OCI-LY3 (cell line): ENCODE measurements at regions not wholly inside any gene's neighbourhood (a gene's known extent, or its start where the extent isn't known, plus 50 kb on each side); places are given as distances from the start of the nearest gene placed in this dataset.
A peak's percentile ranks its signal among the peaks of the same experiment; 100 is the strongest.

Experiments
- H2AFZ ChIP-seq: fragments of 200-600, 300-600 bp; shearing (Covaris generic); 2 replicates; pipeline ENCODE4 v1.6.0; 2014; ENCODE audit warnings: antibody characterized with exemption, low read depth, low read length
- H3K27ac ChIP-seq: fragments of 200-600, 300-600 bp; sonication (generic); 2 replicates; pipeline ENCODE4 v1.5.1; 2014; ENCODE audit warnings: mild to moderate bottlenecking, low read length, moderate library complexity, mixed read lengths
- H3K27me3 ChIP-seq: fragments of 200-600, 300-600 bp; sonication (generic); 2 replicates; pipeline ENCODE4 v1.6.1; 2014; ENCODE audit warnings: low read depth, low read length, mixed read lengths
- H3K36me3 ChIP-seq: fragments of 200-600, 300-600 bp; sonication (generic); replicated peaks from 2 replicates; pipeline ENCODE3; 2014; ENCODE audit warnings: low read depth, low read length, mixed read lengths
- H3K4me1 ChIP-seq: fragments of 300-600, 200-600 bp; sonication (generic); 2 replicates; pipeline ENCODE4 v1.6.1; 2014; ENCODE audit warnings: low read length, mixed read lengths
- H3K4me2 ChIP-seq: fragments of 200-600, 300-600 bp; sonication (generic); 2 replicates; pipeline ENCODE4 v1.6.1; 2014; ENCODE audit warnings: low read length, mixed read lengths
- H3K4me3 ChIP-seq: fragments of 300-600, 200-600 bp; sonication (generic); 2 replicates; pipeline ENCODE4 v1.5.1; 2014; ENCODE audit warnings: antibody characterized with exemption, mild to moderate bottlenecking, low read length, moderate library complexity
- H3K79me2 ChIP-seq: fragments of 300-600, 200-600 bp; shearing (Covaris generic); 2 replicates; pipeline ENCODE4 v1.6.1; 2014; ENCODE audit warnings: mild to moderate bottlenecking, low read length, mixed read lengths
- H3K9ac ChIP-seq: fragments of 300-600, 200-600 bp; shearing (Covaris generic); 2 replicates; pipeline ENCODE4 v1.6.0; 2014; ENCODE audit warnings: mild to moderate bottlenecking, low read length, moderate library complexity
- H3K9me3 ChIP-seq: fragments of 200-600, 300-600 bp; shearing (Covaris generic); 2 replicates; pipeline ENCODE4 v1.6.1; 2014; ENCODE audit warnings: low read length, mixed read lengths; ENCODE audit not compliant: insufficient read depth
- H4K20me1 ChIP-seq: fragments of 200-600, 300-600 bp; sonication (generic); 2 replicates; pipeline ENCODE4 v1.6.1; 2016; ENCODE audit warnings: low read length, mixed read lengths; ENCODE audit not compliant: insufficient read depth
- EZH2phosphoT487 ChIP-seq: fragments of 200-600 bp; shearing (Covaris generic); IDR thresholded peaks from 2 replicates; pipeline ENCODE4 v1.6.1; 2018; ENCODE audit warnings: antibody characterized with exemption, mixed run types, low read depth
- TF ChIP-seq, protein P1 (sequence below): fragments of 200-600, 300-600 bp; sonication (generic); IDR thresholded peaks from 2 replicates; pipeline ENCODE4 v1.5.1; 2014; ENCODE audit warnings: antibody characterized with exemption, low read length, low read depth

GRCh38 chr15:69602921-69603320 lies 150.3 kb downstream of the RPLP1 start:
- TF ChIP-seq EZH2phosphoT487 = no peak
- TF ChIP-seq, protein P1, sequence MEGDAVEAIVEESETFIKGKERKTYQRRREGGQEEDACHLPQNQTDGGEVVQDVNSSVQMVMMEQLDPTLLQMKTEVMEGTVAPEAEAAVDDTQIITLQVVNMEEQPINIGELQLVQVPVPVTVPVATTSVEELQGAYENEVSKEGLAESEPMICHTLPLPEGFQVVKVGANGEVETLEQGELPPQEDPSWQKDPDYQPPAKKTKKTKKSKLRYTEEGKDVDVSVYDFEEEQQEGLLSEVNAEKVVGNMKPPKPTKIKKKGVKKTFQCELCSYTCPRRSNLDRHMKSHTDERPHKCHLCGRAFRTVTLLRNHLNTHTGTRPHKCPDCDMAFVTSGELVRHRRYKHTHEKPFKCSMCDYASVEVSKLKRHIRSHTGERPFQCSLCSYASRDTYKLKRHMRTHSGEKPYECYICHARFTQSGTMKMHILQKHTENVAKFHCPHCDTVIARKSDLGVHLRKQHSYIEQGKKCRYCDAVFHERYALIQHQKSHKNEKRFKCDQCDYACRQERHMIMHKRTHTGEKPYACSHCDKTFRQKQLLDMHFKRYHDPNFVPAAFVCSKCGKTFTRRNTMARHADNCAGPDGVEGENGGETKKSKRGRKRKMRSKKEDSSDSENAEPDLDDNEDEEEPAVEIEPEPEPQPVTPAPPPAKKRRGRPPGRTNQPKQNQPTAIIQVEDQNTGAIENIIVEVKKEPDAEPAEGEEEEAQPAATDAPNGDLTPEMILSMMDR = no peak
- H3K36me3 ChIP-seq = no peaks in the 10 kb centered on the region
- no peaks in the 10 kb centered on the region for H3K4me1 ChIP-seq
- no peak overlapping the region for H3K4me2 ChIP-seq
- peaks cover 85% of the 10 kb centered on the region for H3K27me3 ChIP-seq
- H2AFZ ChIP-seq = no peak overlapping the region
- H3K9me3 ChIP-seq = no peaks in the 10 kb centered on the region
- no peaks in the 10 kb centered on the region for H3K79me2 ChIP-seq
- no peak overlapping the region for H3K9ac ChIP-seq
- no peak overlapping the region for H3K4me3 ChIP-seq
- H4K20me1 ChIP-seq = no peaks in the 10 kb centered on the region
- no peak overlapping the region for H3K27ac ChIP-seq

DNA sequence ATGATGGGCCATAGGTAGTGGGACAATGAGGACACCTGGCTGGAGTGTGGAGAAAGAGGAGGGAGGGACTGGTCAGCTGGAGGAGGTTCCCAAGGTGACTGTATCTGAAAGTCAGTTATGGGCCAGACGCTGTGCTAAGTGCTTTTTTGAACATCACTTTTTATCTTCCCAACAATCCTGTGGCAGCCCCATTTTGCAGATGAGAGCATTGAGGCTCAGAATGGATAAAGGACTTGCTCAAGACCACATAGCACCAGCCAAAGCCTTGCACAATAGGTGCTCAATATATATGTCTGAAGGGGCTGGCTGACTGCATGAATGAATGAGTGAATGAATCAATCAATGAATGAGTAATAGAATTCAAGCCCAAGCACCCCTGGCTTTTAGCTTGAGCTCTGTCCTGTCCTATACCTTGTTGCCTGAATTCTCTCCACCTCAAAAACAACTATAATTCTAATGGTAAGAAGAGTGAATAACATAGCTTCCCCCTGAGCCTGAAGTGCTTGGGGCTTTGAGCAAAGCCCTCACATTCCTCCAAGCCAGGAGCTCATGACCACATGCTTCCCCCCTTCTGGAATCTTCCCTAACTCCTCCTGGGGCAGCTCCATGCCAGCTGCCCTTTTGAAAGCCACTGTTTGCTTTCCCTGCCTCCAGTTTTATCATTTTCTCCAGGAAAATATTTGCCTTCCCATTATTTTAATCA lies 150.9 kb downstream of the RPLP1 start:
- Histone ChIP-seq H3K27me3 (peaks cover 80% of the 10 kb centered on the region), H3K36me3 (no peaks in the 10 kb centered on the region), H4K20me1 (no peaks in the 10 kb centered on the region), H3K9ac (no peak overlapping the region), H2AFZ (no peak overlapping the region), H3K27ac (no peak overlapping the region), H3K4me2 (no peak overlapping the region), H3K4me1 (no peaks in the 10 kb centered on the region), H3K9me3 (no peaks in the 10 kb centered on the region), H3K79me2 (no peaks in the 10 kb centered on the region), H3K4me3 (no peak overlapping the region)
- TF ChIP-seq, protein P1 = no peak
- TF ChIP-seq EZH2phosphoT487 = no peak

DNA sequence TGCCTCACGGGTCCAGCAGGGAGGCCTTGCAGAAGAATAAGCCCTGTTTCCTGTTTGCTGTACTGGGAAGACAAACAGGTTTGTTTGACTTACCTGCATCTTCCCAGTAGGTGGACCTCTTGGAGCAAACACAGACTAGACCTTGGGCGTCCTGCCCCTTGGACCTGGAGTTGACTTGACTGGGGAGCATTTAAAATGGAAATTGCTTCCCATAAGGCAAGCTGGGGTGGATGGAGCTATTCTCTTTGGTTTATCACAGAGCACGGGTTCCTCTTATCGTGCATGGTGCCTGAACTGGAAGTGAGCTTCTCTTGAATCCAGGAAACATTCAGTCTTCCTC lies 151.4 kb downstream of the RPLP1 start:
- Histone ChIP-seq H3K4me1 (no peaks in the 10 kb centered on the region), H3K27me3 (peaks cover 76% of the 10 kb centered on the region), H2AFZ (no peak overlapping the region), H3K36me3 (no peaks in the 10 kb centered on the region), H3K4me3 (no peak overlapping the region), H3K4me2 (no peak overlapping the region), H3K9ac (no peak overlapping the region), H4K20me1 (no peaks in the 10 kb centered on the region), H3K79me2 (no peaks in the 10 kb centered on the region), H3K27ac (no peak overlapping the region), H3K9me3 (no peaks in the 10 kb centered on the region)
- TF ChIP-seq, protein P1 = peak; percentile 33; the same call in 1 of the 2 replicates
- TF ChIP-seq EZH2phosphoT487 = no peak

DNA sequence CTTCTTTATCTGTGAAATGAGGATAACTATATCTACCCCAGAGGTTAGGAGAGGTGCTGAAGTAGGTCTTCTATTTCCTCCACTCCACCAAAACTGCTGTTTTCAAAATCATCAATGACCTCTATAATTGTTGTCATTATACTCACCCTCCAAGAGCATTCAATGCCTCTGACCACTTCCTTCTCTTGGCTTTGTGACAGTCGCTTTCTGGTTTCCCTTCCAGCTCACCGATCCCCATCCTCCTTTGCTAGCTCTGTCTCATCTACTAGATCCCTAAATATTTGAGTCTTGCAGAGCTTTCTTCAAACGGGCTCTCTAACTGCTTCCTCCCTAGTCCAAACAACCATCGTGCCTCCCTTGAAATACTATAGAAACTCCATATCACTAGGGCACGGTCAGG lies 153.5 kb downstream of the RPLP1 start:
- H3K9ac ChIP-seq = no peak overlapping the region
- H3K27me3 ChIP-seq = peaks cover 71% of the 10 kb centered on the region
- no peak overlapping the region for H2AFZ ChIP-seq
- H4K20me1 ChIP-seq = no peaks in the 10 kb centered on the region
- H3K9me3 ChIP-seq = no peaks in the 10 kb centered on the region
- no peak overlapping the region for H3K4me2 ChIP-seq
- H3K4me1 ChIP-seq = no peaks in the 10 kb centered on the region
- TF ChIP-seq EZH2phosphoT487 = no peak
- TF ChIP-seq, protein P1 = no peak
- no peaks in the 10 kb centered on the region for H3K79me2 ChIP-seq
- H3K36me3 ChIP-seq = no peaks in the 10 kb centered on the region
- no peak overlapping the region for H3K4me3 ChIP-seq
- no peak overlapping the region for H3K27ac ChIP-seq
